ENCODE measurements at regions not wholly inside any gene's neighbourhood (a gene's known extent, or its start where the extent isn't known, plus 50 kb on each side); places are given as distances from the start of the nearest gene placed in this dataset.

DNA sequence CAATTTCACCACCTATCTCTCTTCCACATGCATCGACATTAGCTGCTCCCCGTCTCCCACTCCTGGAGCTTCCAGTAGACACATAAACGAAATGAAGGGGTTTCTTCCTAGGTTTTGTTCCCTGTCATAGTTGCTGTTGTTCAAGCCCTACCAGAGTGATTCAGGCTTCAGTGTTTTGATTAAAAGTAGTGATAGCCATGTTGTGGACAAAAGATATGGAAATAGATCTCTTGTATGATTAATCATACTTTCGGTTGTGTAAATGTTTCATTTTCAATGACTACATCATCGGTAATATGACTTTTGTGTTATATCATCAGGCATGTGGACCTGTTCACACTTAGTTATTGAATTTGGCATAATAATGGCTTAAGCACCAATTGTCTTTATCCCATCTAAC, 96.5 kb upstream of the KLF3 start:
- no peak for DNase-seq

DNA sequence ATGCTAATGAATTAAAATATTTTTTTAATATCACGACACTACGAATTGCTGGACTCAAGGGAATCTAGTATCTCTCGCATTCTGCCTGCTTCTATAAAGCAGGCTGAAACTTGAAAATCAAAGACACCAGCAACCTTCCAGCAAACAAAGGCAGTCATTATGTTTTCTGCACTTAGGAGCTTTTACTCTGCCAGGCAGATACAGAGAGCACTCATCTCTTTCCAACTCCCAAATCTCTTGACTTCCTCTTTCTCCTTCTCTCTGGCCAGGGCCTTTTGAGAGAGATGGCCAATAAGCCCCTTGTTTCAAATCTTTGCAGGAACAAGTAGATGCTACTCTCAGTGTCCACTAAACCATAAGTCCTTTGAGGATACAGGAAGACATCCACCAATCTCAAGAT, 95.2 kb upstream of the KLF3 start:
- DNase-seq = no peak

DNA sequence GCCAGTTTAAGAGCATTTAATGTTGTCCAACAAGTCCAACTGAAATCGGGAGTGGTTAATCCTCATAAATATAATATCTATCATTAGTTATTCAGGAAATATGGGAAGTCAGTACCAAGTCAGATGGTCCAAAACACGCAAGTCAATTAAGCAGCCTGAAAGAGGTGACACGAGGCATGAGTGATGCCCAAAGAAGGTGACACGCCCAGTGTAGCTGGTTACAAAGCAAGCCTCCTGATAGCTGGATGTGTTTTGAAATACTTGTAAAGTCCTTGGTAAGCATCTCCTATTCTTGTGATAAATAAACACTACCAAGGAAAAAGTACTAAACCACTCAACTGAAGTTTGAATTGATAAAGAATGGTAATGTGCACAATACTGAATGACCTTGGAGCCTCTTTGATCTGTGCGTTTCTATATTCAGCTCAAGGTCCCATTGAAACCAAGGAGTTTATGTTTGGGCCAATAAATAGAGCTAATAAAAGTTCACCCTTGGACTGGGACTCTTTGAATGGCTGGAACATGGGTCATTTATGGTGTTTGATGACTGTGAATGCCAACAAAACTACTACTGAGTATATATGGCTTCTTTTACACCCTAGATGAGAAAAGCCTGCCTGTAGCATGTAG, 93.2 kb upstream of the KLF3 start:
- DNase-seq = no peak

DNA sequence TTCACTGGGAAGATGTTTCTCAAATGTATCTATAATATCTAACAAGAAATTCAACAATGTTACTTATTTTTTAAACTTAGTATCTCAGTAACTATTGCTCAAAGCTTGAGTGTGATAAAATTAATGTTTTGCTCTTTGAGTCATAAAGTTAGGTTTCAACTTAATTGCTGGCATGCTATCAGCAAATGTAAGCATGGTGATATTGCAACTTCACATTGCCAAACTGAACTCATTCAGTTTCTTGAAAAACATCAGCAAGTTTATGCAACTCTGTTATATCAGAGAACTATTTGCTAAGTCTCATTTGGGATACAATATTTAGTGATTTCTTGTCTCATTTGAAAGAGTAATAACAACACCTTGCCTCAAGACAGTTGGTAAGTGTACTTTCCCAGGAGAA, 91.2 kb upstream of the KLF3 start:
- DNase-seq = no peak

DNA sequence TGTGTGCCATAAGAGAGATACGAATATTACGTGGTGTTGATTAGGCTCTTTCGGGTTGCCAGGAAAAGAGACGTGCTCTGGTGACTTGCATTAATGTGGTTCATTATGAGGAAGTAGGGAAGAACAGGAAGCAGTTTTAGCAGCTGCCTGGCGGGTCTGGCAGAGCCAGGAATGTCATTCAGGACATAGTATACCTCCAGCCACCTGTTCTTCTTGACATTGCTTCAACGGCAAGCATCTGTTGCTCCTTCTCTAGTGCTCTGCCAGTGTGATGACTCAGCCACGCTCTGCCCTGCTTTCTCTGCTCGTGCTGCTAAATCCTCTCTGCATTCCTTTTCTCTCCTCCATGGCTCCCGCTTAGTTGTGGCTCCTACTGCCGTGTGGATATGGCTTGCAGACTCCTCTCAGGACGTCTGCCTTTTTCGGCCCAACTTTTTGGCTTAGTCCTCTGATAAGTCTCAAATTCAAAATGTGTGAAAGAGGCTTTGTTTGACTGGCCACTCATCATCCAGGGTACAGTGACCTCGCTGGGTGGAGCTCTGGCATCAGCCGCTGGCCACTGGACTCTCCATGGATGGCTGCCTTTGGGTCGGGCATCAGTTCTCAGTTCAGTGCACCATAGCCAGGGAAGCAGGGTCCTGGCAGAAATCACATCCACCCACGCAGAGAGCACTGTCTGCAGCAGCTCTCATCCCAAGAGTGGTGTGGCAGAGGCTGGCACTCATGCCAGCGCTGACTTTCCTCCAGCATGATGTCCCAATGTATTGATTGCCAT, 89.3 kb upstream of the KLF3 start:
- peak in 1 of 2 experiments; percentile 76 for DNase-seq

DNA sequence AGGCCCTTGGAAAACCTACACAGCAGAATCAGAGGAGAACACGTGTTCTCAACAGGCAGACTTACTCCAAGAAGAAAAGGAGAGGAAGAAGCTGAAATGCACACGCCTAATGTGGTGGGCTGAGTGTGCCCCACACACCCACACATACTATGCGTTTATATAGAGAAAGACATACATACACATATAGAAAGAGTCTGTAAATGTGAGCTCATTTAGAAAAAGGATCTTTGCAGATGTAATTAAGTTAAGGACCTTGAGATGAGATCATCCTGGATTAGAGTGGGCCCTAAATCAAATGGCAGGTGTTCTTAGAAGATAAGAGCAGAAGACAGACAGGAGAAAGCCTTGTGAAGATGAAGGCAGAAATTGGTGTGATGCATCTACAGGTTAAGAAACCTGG, 87.2 kb upstream of the KLF3 start:
- no peak for DNase-seq

DNA sequence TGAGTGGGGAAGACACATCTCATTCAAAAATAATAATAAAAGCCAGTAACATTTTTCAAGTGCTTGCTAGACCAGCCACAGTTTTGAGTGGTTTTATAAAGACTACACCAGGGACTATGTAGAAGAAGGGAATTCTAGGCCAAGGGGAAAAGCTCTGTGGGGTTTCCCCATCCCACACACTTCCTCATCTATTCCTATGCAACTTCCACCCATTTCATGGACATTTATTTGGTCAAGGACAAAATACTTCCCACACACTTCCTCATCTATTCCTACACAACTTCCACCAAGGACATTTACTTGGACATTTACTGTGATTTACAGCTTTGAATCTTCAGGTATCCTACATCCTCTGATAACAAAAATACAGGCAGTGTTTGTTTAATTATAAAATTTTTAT, 86.5 kb upstream of the KLF3 start:
- DNase-seq = no peak

DNA sequence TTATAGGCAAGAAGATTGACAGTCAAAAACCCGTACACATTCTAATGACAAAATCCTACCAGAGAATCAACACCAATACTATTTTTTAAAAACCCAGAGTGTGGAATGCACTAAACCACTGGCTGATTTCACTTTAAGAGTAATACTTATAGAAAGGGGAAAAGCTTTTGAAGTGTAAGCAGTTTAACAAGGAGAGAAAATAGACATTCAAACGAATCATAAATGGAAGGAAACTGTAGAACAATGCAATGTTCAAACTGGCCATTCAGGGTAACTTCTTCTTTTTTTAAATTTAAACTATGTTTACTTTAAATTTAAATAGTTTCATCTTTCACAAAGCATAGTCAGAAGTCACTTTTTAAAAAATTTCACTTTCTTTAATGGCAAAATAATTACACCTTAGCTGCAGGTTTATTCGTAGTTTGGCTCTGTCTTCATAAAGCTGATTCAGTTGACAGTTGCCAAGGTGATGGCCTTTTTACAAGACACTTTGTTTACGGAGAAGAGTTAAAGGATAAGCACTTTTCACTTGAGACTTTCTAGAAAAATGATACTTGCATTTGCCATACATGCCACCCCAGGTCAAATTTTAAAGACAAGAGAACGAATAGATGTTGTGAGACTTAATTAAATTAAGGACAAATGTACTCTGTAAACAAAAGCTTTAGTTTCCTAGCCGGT, 82.4 kb upstream of the KLF3 start:
- DNase-seq = no peak

DNA sequence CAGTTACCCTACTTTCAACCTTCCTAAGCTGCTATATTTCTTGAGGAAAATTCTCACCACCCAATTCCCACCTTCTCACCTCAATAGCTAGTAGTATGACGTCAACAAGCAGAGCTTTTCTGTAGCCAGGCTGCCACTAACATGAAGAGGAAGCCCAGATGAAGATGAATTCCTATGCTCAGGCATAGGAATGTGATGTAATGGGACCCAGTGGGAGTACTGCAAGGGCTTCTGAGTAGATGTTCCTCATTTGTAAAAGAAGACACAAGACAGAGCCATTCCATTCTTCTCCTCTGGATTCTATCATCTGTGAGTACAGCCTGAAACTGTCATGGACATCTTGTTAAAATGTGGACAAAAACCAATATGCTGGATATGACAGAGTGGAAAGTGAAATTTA, 81.6 kb upstream of the KLF3 start:
- DNase-seq = no peak

DNA sequence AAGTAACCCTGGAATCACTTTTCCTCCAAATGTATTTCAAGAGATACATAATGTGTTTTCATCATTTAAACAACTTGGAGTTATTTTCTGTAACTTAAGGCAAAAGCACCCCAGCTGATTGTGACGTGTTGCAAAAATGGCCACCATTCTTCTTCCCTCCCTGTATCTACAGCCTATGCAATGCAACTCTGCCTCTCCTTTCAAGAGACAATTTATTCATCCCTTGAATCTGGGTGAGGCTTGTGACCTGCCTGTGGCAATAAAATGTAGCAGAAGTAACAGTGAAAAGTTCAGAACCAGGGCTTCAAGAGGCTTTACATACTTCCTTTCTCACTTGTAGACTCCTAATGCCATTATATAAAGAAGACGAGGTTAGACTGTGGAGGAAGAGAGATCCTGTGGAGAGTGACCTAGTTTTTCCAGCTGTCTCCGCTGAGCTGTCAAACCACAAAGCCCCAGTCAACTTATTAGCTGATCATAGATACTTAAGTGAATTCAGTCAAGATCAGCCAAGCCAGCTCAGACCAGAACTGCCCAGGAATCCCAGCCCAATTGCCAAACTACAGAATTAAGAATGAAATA, 81.0 kb upstream of the KLF3 start:
- no peak for DNase-seq

DNA sequence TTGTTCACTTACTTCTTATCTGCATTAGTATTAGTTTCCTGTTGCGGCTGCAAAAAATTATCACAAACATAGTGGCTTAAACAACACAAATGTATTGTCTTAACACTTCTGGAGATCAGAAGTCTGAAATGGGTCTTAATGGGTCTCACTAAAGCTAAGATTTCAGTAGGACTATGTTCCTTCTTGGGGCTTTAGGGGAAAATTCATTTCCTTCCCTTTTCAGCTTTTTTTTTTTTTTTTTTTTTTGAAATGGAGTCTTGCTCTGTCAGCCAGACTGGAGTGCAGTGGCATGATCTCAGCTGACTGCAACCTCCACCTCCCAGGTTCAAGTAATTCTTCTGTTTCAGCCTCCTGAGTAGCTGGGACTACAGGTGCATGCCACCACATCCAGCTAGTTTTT, 78.1 kb upstream of the KLF3 start:
- DNase-seq = no peak

DNA sequence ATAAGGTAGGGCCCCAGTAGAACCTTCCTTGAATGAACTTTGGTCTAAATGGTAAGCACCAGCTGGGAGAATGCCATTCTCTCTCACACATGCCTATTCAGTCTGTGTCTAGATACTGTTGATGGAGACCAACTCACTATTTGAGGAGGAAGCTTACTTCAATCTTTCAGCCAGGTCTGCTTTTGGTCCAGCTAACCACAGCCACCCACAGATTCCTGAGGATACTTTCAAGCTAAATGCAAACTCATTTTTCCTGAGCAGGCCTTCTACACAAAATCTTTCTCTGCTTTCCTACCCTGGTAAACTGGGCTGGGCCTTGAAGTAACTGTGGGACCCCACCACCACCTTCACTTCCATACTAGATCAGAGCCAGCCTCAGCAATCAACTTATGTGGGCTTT, 76.9 kb upstream of the KLF3 start:
- DNase-seq = no peak

DNA sequence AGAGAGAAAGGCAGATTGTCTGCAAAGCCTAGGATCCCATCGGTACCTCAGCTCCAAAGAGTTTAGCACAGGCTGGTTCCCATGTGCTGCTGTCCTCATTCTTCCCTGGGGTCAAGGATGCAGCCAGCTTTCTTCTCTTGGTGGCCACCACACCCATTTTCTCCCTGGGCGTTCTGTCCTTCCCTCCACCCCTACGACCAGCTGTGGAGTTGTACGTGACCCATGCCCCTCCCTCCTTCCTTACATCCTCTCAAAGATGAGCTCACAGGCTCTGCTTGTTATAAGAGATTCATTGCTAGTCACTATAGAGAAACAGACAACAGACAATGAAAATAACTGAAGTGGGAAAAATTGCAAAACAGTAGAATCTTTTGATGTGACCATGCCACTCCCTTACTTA, 74.0 kb upstream of the KLF3 start:
- no peak for DNase-seq

DNA sequence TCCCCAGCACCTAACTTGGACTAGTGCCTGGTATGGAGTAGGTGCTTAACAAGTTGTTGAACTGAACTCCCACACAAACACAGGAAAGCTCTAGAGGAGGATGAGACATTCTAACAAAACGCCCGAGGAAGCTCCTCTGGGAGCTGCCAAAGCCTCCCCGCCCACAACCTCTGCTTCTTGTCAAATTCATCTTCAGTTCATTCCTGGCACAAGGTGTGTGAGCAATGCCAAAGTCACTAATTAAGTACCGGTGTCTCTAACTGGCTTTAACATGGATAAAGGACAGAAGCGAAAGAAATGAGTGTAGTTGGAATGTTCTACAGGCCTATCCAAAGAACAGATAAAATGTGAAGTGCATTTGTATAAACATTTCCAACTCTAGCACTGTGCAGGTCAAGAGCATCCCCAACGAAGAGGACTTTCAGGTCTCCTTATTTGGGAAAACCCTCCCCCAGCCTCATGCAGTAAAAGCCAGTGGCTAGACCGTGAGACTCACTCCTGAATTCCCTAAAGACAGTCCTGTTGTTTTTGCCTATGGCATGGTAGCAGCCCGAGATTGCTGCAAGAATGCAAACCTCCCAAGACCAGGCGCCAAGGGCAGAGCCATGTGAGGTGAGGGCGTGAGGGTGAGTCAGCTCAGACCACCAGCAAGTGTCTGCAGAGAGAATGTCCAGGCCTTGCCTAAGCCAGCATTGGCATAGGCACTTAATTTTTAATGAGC, 72.2 kb upstream of the KLF3 start:
- no peak for DNase-seq

DNA sequence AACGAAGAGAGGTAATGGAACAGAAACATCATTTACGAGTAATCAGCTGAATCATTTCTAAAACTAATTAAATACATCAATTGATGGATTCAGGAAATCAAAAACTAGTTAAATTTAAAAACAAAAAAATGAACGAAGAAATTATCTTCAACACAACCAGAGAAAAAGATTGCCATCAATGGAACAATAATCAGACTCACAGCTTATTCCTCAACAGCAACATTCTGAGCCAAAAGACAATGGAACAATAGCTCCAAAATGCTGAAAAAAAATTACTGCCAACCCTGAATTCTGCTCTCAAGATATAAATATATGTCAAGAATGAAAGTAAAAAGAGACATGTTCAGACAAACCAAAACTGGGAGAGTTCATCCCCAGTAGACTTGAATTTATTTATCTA, 65.5 kb upstream of the KLF3 start:
- no peak for DNase-seq

DNA sequence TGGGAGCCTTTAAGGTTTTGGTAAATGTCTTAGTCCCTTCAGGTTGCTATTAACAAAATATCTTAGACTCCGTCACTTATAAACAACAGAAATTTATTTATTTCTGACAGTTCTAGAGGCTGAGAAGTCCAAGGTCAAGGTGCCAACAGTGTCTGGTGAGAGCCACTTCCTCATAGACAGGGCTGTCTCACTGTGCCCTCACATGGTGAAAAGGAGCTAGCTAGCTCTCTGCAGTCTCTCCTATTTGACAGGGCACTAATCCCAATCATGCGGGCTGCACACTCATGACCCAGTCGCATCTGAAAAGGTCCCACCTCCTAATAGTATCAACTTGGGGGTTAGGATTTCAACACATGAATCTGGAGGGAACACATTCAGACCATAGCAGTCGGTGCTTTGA, 63.4 kb upstream of the KLF3 start:
- no peak for DNase-seq

DNA sequence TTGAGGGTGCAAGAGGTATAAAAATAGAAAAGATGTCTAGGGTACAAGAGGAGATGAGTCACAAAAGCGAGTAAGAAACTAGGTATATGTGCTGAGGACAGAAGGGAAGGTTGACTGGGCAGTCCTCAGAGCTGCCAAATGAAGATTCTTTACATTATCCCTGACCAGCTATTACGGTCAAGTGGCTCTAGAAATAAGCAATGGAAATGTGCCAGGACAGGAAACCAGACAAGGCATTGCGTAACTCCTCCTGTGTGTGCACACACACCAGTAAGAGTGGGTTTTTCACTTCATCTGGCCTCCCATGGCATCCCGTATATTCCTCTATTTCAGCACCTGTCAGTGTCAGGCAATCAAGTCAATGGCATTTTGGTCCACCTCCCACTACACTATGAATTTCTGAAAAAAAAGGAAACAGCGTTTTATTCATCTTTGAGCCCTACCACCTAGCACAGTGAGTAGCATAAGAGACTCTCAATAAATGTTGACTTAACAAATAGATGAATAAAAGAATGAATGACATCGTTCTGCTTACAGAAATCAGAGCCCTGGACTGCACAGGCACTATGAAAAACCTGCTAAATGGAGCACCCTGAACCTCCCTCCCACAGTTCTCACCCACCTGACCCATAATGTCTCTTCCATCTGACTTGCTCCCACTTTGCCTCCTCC, 62.6 kb upstream of the KLF3 start:
- DNase-seq = no peak

DNA sequence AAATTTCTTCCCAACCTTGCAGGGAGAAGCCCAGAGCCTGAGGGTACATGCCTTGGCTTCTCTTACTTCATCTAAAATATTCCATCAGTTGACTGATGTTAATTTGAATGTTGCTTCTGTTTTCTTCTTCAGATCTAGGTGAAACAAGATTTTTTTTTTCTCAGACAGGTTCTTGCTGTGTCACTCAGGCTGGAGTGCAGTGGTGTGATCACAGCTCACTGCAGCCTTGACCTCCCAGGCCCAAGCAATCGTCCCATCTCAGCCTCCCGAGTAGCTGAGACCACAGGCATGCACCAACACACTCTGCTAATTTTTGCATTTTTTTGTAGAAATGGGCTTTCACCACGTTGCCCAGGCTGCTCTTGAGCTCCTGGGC, 62.1 kb upstream of the KLF3 start:
- no peak for DNase-seq

DNA sequence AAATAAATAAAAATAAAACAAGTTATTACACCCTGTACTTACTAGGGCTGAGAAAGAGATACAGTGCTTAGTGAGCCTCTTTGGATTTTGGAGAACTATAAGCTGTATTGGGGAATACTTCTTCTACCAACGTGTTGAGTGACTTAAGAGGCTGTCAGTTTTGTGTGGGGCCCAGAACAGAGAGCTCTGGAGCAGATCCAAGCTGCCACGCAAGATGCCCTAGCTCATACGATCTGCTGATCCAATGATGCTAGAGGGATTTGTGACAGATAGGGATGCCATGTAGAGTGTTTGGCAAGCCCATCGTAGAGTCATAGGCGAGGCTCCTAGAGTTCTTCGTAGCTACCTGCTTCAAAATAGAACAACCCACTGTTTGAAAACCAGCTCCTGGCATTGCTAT, 60.3 kb upstream of the KLF3 start:
- no peak for DNase-seq

DNA sequence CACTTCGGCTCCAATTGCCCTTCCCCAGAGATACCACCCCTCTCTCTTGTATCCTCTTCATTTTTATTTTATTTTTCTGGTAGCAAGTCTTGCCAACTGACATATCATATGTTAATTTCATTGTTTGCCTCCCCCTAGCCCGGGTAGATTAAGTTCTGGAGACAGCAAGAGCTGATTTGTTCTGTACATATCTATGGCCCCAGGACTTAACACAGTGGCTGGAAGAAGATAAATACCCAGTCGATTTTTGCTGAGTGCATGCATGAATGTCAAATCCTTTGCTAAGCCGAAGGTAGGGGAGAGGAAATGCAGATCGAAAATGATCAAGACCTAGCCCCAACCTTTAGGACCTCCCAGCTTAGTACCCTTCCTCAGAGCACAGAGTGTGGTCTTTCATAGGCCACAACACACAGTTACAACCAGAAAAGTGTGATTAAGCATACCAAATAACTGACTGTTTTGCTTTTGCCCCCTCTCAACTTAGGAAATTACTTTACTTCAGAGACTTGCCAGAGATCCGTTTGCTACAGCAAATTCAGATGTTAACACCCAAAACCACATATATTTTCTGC, 58.7 kb upstream of the KLF3 start:
- DNase-seq = no peak

DNA sequence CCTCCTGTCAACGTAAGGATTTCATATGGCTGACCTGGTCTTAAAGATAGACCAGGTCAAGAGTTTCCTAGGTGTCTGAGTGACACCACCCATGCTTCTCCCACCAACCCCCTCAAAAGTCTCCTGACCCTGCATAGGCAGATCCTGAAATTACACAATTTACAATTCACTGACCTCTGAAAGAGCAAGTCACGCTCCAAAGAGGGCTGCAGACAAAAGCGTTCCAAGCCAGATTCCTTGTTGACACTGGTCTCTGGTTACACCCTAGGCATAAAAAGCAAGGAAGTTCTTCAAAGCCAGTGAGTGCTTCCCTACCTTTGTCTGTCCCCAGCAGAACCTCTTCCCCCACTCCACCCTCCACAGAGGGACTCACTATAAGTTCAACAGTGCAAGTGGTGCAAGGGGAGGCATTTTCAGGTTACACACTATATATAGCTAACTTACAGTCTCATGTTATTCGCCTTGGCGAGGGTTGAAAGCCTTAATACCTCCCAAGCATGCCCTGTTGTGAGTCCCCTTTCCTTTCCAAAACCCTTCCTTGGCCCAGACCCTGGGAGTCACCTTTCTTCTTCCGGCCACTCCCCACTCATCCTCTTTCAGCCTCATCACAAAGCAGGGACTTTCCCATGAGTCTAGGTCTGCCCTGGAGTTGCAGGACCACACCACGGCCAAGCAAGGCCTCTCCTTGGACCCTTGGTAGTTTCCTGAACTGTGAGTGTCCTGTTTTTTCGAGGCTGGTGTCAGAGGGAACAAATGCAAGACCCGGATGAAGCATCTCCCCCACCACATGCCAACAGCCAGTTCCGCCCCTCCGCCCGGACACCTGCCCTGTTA, 58.0 kb upstream of the KLF3 start:
- no peak for DNase-seq

DNA sequence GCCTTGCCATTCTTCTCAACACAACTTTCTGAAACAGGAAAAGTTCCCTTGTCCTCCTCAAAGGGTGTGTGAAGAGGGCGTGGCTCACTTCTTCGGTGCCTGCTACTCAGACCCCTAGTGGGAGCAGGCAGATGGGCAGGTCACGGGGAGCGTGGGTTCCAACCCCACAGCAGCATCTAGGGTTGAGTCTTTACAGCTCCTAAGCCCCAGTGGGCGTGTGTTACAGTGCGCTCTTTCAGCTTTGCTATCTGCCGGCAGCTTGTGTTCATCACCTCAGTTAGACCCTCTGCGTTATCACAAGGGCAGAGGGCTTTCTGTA, 57.5 kb upstream of the KLF3 start:
- DNase-seq = no peak
